SK-N-DZ (cell line): ENCODE measurements at regions not wholly inside any gene's neighbourhood (a gene's known extent, or its start where the extent isn't known, plus 50 kb on each side); places are given as distances from the start of the nearest gene placed in this dataset.

ENCODE experiments used
- DNase-seq: peaks from one replicate; pipeline ENCODE4 v3.0.0-alpha.2; 2015; ENCODE audit warnings: low spot score

GRCh38 chr15:29874977-29875376, 52.7 kb upstream of the TJP1 start:
- no peak for DNase-seq

DNA sequence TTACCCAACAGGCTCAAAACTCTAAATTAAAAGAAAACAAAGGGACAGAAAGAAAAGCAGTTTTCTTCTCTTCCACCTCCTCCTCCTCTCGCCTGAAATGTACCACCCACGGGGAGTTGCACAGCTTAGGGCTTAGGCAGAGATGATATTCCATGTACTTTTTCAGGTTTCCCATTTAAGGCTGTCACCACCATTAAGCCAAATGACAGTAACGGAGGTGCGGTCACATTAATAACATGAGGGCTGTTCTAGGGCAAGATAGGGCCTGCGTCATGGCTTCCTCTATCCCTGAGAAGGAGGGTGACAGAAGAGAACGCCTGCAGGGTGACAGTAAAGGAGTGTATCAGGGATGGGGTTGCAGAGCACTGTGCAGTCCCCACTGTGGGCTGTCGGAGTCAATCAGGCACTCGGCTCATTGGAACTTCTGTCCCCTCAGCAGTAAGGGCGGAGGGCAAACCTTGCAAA, 51.7 kb upstream of the TJP1 start:
- DNase-seq: no peak

GRCh38 chr15:29873264-29873663, 51.0 kb upstream of the TJP1 start:
- DNase-seq: no peak

DNA sequence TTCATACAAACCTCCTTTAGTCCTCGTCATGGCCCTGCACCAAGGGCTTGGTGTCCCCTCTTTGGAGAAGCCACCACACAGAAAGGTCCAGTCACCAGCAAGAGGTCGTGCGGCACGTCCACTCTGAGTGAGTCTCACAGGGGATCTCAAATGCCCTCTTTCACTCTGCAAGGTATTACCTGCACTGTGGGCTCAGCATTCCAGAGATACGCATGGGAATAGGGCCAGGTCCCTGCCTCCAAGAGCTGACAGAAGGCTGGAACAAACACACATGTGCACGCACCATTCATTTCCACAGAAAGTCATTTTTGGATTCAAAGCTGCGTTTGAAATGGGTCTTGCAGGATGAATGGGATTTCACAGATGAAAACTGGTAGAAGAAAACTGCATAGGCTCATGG, 50.4 kb upstream of the TJP1 start:
- no peak for DNase-seq
